IMR-90 (cell line): ENCODE measurements at regions not wholly inside any gene's neighbourhood (a gene's known extent, or its start where the extent isn't known, plus 50 kb on each side); places are given as distances from the start of the nearest gene placed in this dataset.

Experiments used
- ATAC-seq: fragments of 200-7000 bp; cut with Tn5 transposase; 2 replicates; pipeline ENCODE4 v1.9.1; 2020; ENCODE audit warnings: low read depth, mild to moderate bottlenecking, moderate library complexity
- BruUV-seq: library from RNA; stranded (reverse); fragments of 400-500 nt; replicated peaks from 2 replicates; lab custom pipeline; 2021; lab: Mats Ljungman, UMichigan
- CTCF ChIA-PET: fragments of 300-600 bp; formaldehyde crosslinking; extraction: SDS; loops from one replicate; lab custom pipeline; 2021; ENCODE audit warnings: antibody characterized with exemption; lab: Yijun Ruan, JAX
- POLR2A ChIA-PET: fragments of 300-600 bp; sonication (Branson Sonifier 250); formaldehyde crosslinking; loops from one replicate; lab custom pipeline; 2022; ENCODE audit warnings: antibody characterized with exemption; ENCODE audit not compliant: unreplicated experiment; lab: Charles Lee
- DNase-seq: peaks from one replicate; pipeline ENCODE4 v3.0.0; 2013
- H2AFZ ChIP-seq: replicated peaks from 2 replicates; pipeline ENCODE3; 2013; ENCODE audit warnings: low read length, mild to moderate bottlenecking; ENCODE audit not compliant: poor library complexity
- H2AK5ac ChIP-seq: 2 replicates; pipeline ENCODE4 v1.6.1; 2013; ENCODE audit warnings: low read depth, low read length, inconsistent platforms
- H2AK9ac ChIP-seq: replicated peaks from 2 replicates; pipeline ENCODE3; 2013; ENCODE audit warnings: mild to moderate bottlenecking, low read depth, low read length, moderate library complexity; ENCODE audit not compliant: poor library complexity
- H2BK120ac ChIP-seq: 2 replicates; pipeline ENCODE4 v1.6.1; 2013; ENCODE audit warnings: low read depth, low read length, inconsistent platforms
- H2BK15ac ChIP-seq: 3 replicates; pipeline ENCODE4 v1.6.1; 2013; ENCODE audit warnings: low read depth, low read length, inconsistent platforms
- H2BK20ac ChIP-seq: 2 replicates; pipeline ENCODE4 v1.6.1; 2013; ENCODE audit warnings: low read depth, mild to moderate bottlenecking, inconsistent platforms, low read length, moderate library complexity
- H2BK5ac ChIP-seq: 2 replicates; pipeline ENCODE4 v1.6.1; 2013; ENCODE audit warnings: mild to moderate bottlenecking, low read depth, low read length, inconsistent platforms; ENCODE audit not compliant: poor library complexity, severe bottlenecking
- H3K14ac ChIP-seq: replicated peaks from 2 replicates; pipeline ENCODE4 v1.6.1; 2013; ENCODE audit warnings: low read depth, low read length, inconsistent platforms
- H3K18ac ChIP-seq: 2 replicates; pipeline ENCODE4 v1.6.1; 2013; ENCODE audit warnings: low read depth, low read length, control low read depth
- H3K23ac ChIP-seq: 2 replicates; pipeline ENCODE4 v1.6.1; 2013; ENCODE audit warnings: low read depth, low read length, inconsistent platforms
- H3K27ac ChIP-seq: 2 replicates; pipeline ENCODE4 v1.5.1; 2013; ENCODE audit warnings: mild to moderate bottlenecking, control low read depth, low read length; ENCODE audit not compliant: insufficient read depth
- H3K27me3 ChIP-seq: 2 replicates; pipeline ENCODE4 v1.6.1; 2013; ENCODE audit warnings: low read length; ENCODE audit not compliant: control insufficient read depth, insufficient read depth
- H3K36me3 ChIP-seq: 2 replicates; pipeline ENCODE4 v1.6.1; 2013; ENCODE audit warnings: low read length, mixed read lengths; ENCODE audit not compliant: control insufficient read depth, insufficient read depth
- H3K4ac ChIP-seq: 2 replicates; pipeline ENCODE4 v1.6.1; 2013; ENCODE audit warnings: low read depth, low read length, inconsistent platforms
- H3K4me1 ChIP-seq: 2 replicates; pipeline ENCODE4 v1.6.1; 2013; ENCODE audit warnings: low read length, mixed read lengths; ENCODE audit not compliant: control insufficient read depth, insufficient read depth
- H3K4me2 ChIP-seq: 2 replicates; pipeline ENCODE4 v1.6.1; 2013; ENCODE audit warnings: low read depth, mild to moderate bottlenecking, control low read depth, low read length, moderate library complexity
- H3K4me3 ChIP-seq: 2 replicates; pipeline ENCODE4 v1.5.1; 2013; ENCODE audit warnings: low read depth, mild to moderate bottlenecking, control low read depth, low read length, moderate library complexity; ENCODE audit not compliant: insufficient read depth
- H3K56ac ChIP-seq: 2 replicates; pipeline ENCODE4 v1.6.1; 2013; ENCODE audit warnings: low read length, inconsistent platforms; ENCODE audit not compliant: insufficient read depth; ENCODE audit errors: extremely low read depth
- H3K79me1 ChIP-seq, 2 experiments: 2 replicates each; pipeline ENCODE4 v1.6.1; 2013; ENCODE audit warnings: low read length in 2 of 2, inconsistent platforms in 1 of 2, low read depth in 1 of 2
- H3K9ac ChIP-seq: 2 replicates; pipeline ENCODE4 v1.6.1; 2013; ENCODE audit warnings: low read depth, low read length, control low read depth
- H3K9me1 ChIP-seq: 2 replicates; pipeline ENCODE4 v1.6.1; 2013; ENCODE audit warnings: low read length, inconsistent platforms; ENCODE audit not compliant: insufficient read depth
- H3K9me3 ChIP-seq: 2 replicates; pipeline ENCODE4 v1.6.1; 2013; ENCODE audit warnings: low read length; ENCODE audit not compliant: control insufficient read depth, insufficient read depth
- H4K20me1 ChIP-seq: 2 replicates; pipeline ENCODE4 v1.6.1; 2013; ENCODE audit warnings: low read length, inconsistent platforms; ENCODE audit not compliant: insufficient read depth
- H4K5ac ChIP-seq: 2 replicates; pipeline ENCODE4 v1.6.1; 2013; ENCODE audit warnings: mild to moderate bottlenecking, low read depth, low read length, control low read depth
- H4K8ac ChIP-seq, 2 experiments: 2 replicates each; pipeline ENCODE4 v1.6.1; 2013; ENCODE audit warnings: low read depth in 2 of 2, low read length in 2 of 2, control low read depth in 1 of 2, inconsistent platforms in 1 of 2
- H4K91ac ChIP-seq: 2 replicates; pipeline ENCODE4 v1.6.1; 2013; ENCODE audit warnings: low read depth, low read length, inconsistent platforms; ENCODE audit not compliant: insufficient read depth
- BHLHE40 ChIP-seq: fragments of 150-350 bp; IDR thresholded peaks from 2 replicates; pipeline ENCODE4 v1.6.1; 2016; ENCODE audit warnings: mild to moderate bottlenecking, low read depth, low read length
- CHD1 ChIP-seq: IDR thresholded peaks from 2 replicates; pipeline ENCODE4 v1.6.1; 2012; ENCODE audit warnings: low read depth, low read length, improper control_type of control experiment
- CTCF ChIP-seq: conservative IDR thresholded peaks from 2 replicates; pipeline ENCODE4 v1.5.1; 2012; ENCODE audit warnings: mild to moderate bottlenecking, low read depth, low read length, improper control_type of control experiment
- MXI1 ChIP-seq: IDR thresholded peaks from 2 replicates; pipeline ENCODE4 v1.6.1; 2012; ENCODE audit warnings: low read depth, mild to moderate bottlenecking, low read length, moderate library complexity, borderline replicate concordance
- NFE2L2 ChIP-seq: fragments of 150-350 bp; IDR thresholded peaks from 2 replicates; pipeline ENCODE4 v1.6.1; 2016; ENCODE audit warnings: low read depth, mild to moderate bottlenecking, low read length
- POLR2A ChIP-seq: IDR thresholded peaks from 2 replicates; pipeline ENCODE4 v1.6.1; 2012; ENCODE audit warnings: mild to moderate bottlenecking, low read depth, low read length
- RCOR1 ChIP-seq: IDR thresholded peaks from 2 replicates; pipeline ENCODE4 v1.6.1; 2012; ENCODE audit warnings: mild to moderate bottlenecking, low read length, improper control_type of control experiment; ENCODE audit not compliant: insufficient replicate concordance
- RFX5 ChIP-seq: IDR thresholded peaks from 2 replicates; pipeline ENCODE4 v1.8.0; 2012; ENCODE audit warnings: low read depth, mild to moderate bottlenecking, low read length, moderate library complexity
- USF2 ChIP-seq: fragments of 150-350 bp; IDR thresholded peaks from 2 replicates; pipeline ENCODE4 v1.6.1; 2017; ENCODE audit warnings: mild to moderate bottlenecking, antibody characterized with exemption, low read length, low read depth
- WGBS, 2 experiments: methylation state at CpG; one replicate each; pipeline versions ENCODE4 v1.1.5 to v1.1.7; 2013; ENCODE audit warnings: missing lambda C conversion rate in 2 of 2; ENCODE audit not compliant: insufficient read length in 1 of 2; ENCODE audit errors: extremely low coverage in 2 of 2; 5-methylcytosine and 5-hydroxymethylcytosine counted together
- dilution Hi-C: fragments of 300-500 bp; cut with HindIII; formaldehyde crosslinking; loops from one replicate; pipeline ENCODE4 v1.14.3; 2018; ENCODE audit warnings: low sequenced_read_pairs; ENCODE audit not compliant: unreplicated experiment
- in situ Hi-C: fragments of 300-500 bp; cut with MboI; formaldehyde crosslinking; loops from 3 replicates; pipeline ENCODE4 v1.14.3; 2019; ENCODE audit warnings: low sequenced_read_pairs, inconsistent platforms, mixed read lengths
- intact Hi-C: fragments of 100-400 bp; cut with micrococcal nuclease; formaldehyde crosslinking; loops from 2 replicates; pipeline ENCODE4 v1.10.0; 2022

GRCh38 chr11:44424841-44425240 is 114.9 kb upstream of the ALX4 start:
- Histone ChIP-seq H3K9me3 (no peaks in the 10 kb centered on the region), H3K9ac (no peak overlapping the region), H3K18ac (no peak overlapping the region), H2BK20ac (no peak overlapping the region), H4K8ac (no peak overlapping the region), H2AFZ (no peak overlapping the region), H3K27me3 (peaks cover 4% of the 10 kb centered on the region), H2BK5ac (no peak overlapping the region), H3K4ac (no peak overlapping the region), H2AK5ac (no peak overlapping the region), H3K23ac (no peak overlapping the region), H3K4me2 (no peak overlapping the region), H4K5ac (no peak overlapping the region), H3K14ac (no peak overlapping the region), H3K9me1 (no peaks in the 10 kb centered on the region), H4K20me1 (no peaks in the 10 kb centered on the region), H2BK15ac (no peak overlapping the region), H3K27ac (no peak overlapping the region), H2BK120ac (no peak overlapping the region), H2AK9ac (no peak overlapping the region), H3K36me3 (no peaks in the 10 kb centered on the region), H3K4me1 (no peaks in the 10 kb centered on the region), H3K4me3 (no peak overlapping the region), H3K79me1 (no peaks in the 10 kb centered on the region), H3K56ac (no peak overlapping the region), H4K91ac (no peak overlapping the region)
- in situ Hi-C loops (no loop called here), dilution Hi-C loops (no loop called here), intact Hi-C loops (no loop called here)
- ATAC-seq (no peak), DNase-seq (no peak)
- no TSS peak for BruUV-seq
- TF ChIP-seq NFE2L2, result no peak
- no peak for TF ChIP-seq POLR2A
- no peak for TF ChIP-seq USF2
- TF ChIP-seq CTCF, result no peak
- no peak for TF ChIP-seq RFX5
- no peak for TF ChIP-seq RCOR1
- TF ChIP-seq CHD1, result no peak
- no peak for TF ChIP-seq BHLHE40
- no peak for TF ChIP-seq MXI1
- POLR2A ChIA-PET, result no interaction called here
- CTCF ChIA-PET, result no interaction called here
- WGBS, 2 experiments, result no CpG with 5 or more reads among the region's 4 CpGs
